ENCODE measurements at regions not wholly inside any gene's neighbourhood (a gene's known extent, or its start where the extent isn't known, plus 50 kb on each side); places are given as distances from the start of the nearest gene placed in this dataset.

DNA sequence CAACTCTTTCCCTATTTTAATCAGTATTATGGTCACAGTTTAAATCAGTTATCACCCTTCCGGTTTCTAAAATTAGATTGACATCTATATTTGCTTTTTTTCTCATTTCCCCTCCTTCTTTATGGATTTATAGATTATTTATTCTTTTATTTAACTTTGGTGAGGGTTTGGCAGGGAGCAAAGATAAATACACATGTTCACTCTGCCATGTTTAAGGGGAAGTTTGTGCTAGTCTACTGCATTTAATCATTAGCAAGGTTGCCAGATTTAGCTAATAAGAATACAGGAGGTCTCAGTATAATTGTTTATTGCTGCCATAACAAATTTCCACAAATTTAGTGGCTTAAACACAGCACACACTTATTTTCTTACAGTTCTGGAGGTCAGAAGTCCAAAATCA lies 204.0 kb upstream of the BTG1 start:
- TF ChIP-seq, protein P1, sequence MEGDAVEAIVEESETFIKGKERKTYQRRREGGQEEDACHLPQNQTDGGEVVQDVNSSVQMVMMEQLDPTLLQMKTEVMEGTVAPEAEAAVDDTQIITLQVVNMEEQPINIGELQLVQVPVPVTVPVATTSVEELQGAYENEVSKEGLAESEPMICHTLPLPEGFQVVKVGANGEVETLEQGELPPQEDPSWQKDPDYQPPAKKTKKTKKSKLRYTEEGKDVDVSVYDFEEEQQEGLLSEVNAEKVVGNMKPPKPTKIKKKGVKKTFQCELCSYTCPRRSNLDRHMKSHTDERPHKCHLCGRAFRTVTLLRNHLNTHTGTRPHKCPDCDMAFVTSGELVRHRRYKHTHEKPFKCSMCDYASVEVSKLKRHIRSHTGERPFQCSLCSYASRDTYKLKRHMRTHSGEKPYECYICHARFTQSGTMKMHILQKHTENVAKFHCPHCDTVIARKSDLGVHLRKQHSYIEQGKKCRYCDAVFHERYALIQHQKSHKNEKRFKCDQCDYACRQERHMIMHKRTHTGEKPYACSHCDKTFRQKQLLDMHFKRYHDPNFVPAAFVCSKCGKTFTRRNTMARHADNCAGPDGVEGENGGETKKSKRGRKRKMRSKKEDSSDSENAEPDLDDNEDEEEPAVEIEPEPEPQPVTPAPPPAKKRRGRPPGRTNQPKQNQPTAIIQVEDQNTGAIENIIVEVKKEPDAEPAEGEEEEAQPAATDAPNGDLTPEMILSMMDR (IDR thresholded peaks at IDR 0.05; ENCODE audit: unreplicated experiment) = no peak
- ChIA-PET POLR2A (no interaction called here), CTCF (no interaction called here)
- no TSS peak for BruUV-seq (replicated peaks)
- Mint-ChIP-seq H3K4me3 (ENCODE audit: unreplicated experiment) (no peak overlapping the region), H3K27me3 (ENCODE audit: insufficient read depth, unreplicated experiment) (no peaks in the 10 kb centered on the region), H3K36me3 (ENCODE audit: insufficient read depth, unreplicated experiment) (no peaks in the 10 kb centered on the region), H3K4me1 (ENCODE audit: insufficient read depth, unreplicated experiment) (no peaks in the 10 kb centered on the region), H3K9me3 (ENCODE audit: unreplicated experiment) (peaks cover 7% of the 10 kb centered on the region), H3K27ac (ENCODE audit: low read depth, unreplicated experiment) (no peak overlapping the region)
- intact Hi-C loops (cut with micrococcal nuclease) = no loop called here
- DNase-seq (ENCODE audit: unreplicated experiment) = no peak

DNA sequence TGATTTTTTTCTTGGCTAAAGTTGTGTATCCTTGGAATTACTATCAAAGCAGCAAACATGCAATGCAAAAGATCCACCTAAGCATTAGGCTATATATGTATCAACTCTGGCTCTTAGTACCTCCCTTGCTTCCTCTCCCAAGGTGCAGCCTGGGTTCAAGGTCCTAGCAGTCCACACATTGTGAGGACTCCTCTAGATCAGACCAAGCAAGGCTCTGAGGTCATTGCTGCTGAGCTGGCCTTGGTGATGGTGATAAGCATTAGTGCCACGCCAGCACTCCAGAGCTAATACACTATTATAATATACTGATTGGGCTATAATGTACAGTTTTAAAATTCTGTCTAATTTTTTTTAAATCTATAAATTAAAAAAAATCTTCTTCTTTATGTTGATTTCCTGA lies 196.9 kb upstream of the BTG1 start:
- TF ChIP-seq, protein P1 (IDR thresholded peaks at IDR 0.05; ENCODE audit: unreplicated experiment) = no peak
- Mint-ChIP-seq H3K27me3 (ENCODE audit: insufficient read depth, unreplicated experiment) (no peaks in the 10 kb centered on the region), H3K4me1 (ENCODE audit: insufficient read depth, unreplicated experiment) (no peaks in the 10 kb centered on the region), H3K4me3 (ENCODE audit: unreplicated experiment) (no peak overlapping the region), H3K27ac (ENCODE audit: low read depth, unreplicated experiment) (no peak overlapping the region), H3K36me3 (ENCODE audit: insufficient read depth, unreplicated experiment) (no peaks in the 10 kb centered on the region), H3K9me3 (ENCODE audit: unreplicated experiment) (no peaks in the 10 kb centered on the region)
- no peak for DNase-seq (ENCODE audit: unreplicated experiment)
- ChIA-PET POLR2A (interaction anchor here (0.7 to 1.6 kb wide), 3 partner anchors 9 to 81 kb away, joined by 3 read pairs; no protein-coding TSS in a partner anchor), CTCF (interaction anchor here (0.7 kb wide), 1 partner anchor 906 kb away, joined by 3 read pairs; no protein-coding TSS in a partner anchor)
- intact Hi-C loops (cut with micrococcal nuclease) = no loop called here
- BruUV-seq (replicated peaks) = no TSS peak

DNA sequence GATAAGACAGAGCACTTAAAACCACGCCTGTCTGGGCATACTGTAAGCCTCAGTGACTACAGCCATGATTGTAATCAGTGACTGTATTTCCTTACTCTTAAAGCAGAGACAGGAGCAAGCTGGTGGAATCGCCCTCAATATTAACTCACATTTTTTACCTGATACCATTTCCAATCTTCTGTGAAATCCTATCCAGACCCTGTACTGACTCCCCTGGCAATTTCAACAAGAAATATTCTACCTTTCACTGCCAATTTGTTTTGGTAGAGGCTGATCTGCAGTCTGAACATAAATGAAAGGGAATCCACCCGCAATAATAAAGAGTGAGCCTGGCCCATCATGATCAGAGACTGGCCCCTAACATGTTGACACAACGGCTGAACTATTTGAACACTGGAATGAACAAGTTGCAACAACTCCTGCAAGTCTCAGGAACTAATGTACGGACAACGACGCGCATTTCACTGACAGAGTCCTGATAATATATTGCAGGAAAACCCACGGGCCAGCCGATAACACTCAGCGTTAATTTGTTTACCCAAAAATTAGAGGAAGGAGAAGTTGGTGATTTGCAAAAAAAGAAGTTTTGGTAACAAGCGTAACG lies 195.5 kb upstream of the BTG1 start:
- POLR2A ChIA-PET = interaction anchor here (0.7 to 1.4 kb wide), 3 partner anchors 11 to 195 kb away, joined by 3 to 4 read pairs (median 3); partner anchors contain the start of gene BTG1
- no peaks in the 10 kb centered on the region for H3K36me3 Mint-ChIP-seq (ENCODE audit: insufficient read depth, unreplicated experiment)
- peak overlapping the region; percentile 9 for H3K27ac Mint-ChIP-seq (ENCODE audit: low read depth, unreplicated experiment)
- CTCF ChIA-PET = no interaction called here
- no peaks in the 10 kb centered on the region for H3K4me1 Mint-ChIP-seq (ENCODE audit: insufficient read depth, unreplicated experiment)
- no peaks in the 10 kb centered on the region for H3K9me3 Mint-ChIP-seq (ENCODE audit: unreplicated experiment)
- TF ChIP-seq, protein P1 (IDR thresholded peaks at IDR 0.05; ENCODE audit: unreplicated experiment) = no peak
- intact Hi-C loops (cut with micrococcal nuclease) = no loop called here
- peak overlapping the region; percentile 41 for H3K4me3 Mint-ChIP-seq (ENCODE audit: unreplicated experiment)
- H3K27me3 Mint-ChIP-seq (ENCODE audit: insufficient read depth, unreplicated experiment) = no peaks in the 10 kb centered on the region
- no TSS peak for BruUV-seq (replicated peaks)
- DNase-seq (ENCODE audit: unreplicated experiment) = peak; percentile 24

DNA sequence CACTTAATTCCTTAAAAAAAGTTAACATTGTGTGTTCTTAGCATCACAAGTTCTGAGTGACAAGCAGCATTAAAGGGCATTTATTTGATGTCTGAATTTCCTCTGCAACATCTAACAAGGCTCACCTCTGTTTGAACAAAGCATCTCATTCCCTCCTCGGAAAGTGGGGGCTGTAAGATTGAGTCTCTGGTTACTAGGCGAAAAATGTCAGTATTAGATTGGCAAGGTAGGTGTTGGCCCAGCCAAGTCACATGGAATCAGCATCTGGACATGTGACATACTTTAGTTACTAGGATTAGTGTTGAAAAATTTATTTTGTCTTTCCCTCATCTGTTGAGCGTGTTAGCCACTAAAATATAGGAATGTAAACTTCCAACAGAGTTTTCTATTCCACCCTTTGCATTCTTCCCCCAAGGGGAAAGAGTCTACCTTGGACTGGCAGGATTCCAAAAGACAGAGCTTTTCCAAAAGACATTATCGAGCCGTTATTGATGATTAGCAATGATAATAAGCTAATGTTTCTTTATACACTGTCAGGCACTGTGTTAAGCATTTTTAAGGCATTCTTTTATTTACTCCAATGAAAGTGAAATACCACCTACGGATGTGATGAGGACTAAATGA lies 194.9 kb upstream of the BTG1 start:
- Mint-ChIP-seq H3K9me3 (ENCODE audit: unreplicated experiment) (no peaks in the 10 kb centered on the region), H3K27ac (ENCODE audit: low read depth, unreplicated experiment) (no peak overlapping the region), H3K27me3 (ENCODE audit: insufficient read depth, unreplicated experiment) (no peaks in the 10 kb centered on the region), H3K4me1 (ENCODE audit: insufficient read depth, unreplicated experiment) (no peaks in the 10 kb centered on the region), H3K4me3 (ENCODE audit: unreplicated experiment) (no peak overlapping the region), H3K36me3 (ENCODE audit: insufficient read depth, unreplicated experiment) (no peaks in the 10 kb centered on the region)
- ChIA-PET POLR2A (interaction anchor here (0.9 to 1.4 kb wide), 2 partner anchors 12 to 195 kb away, joined by 3 read pairs; partner anchors contain the start of gene BTG1), CTCF (no interaction called here)
- no TSS peak for BruUV-seq (replicated peaks)
- DNase-seq (ENCODE audit: unreplicated experiment) = no peak
- TF ChIP-seq, protein P1 (IDR thresholded peaks at IDR 0.05; ENCODE audit: unreplicated experiment) = no peak
- intact Hi-C loops (cut with micrococcal nuclease) = no loop called here

Data from MCF 10A (cell line).